GM18870 (cell line): ENCODE measurements at regions not wholly inside any gene's neighbourhood (a gene's known extent, or its start where the extent isn't known, plus 50 kb on each side); places are given as distances from the start of the nearest gene placed in this dataset.

Experiments
- ATAC-seq: cut with Tn5 transposase; IDR thresholded peaks from one replicate; pipeline ENCODE4 v1.9.1; 2021; ENCODE audit warnings: moderate library complexity; ENCODE audit not compliant: unreplicated experiment

GRCh38 chr5:89034588-89034987, 151.6 kb upstream of the MEF2C start:
- ATAC-seq: no peak

DNA sequence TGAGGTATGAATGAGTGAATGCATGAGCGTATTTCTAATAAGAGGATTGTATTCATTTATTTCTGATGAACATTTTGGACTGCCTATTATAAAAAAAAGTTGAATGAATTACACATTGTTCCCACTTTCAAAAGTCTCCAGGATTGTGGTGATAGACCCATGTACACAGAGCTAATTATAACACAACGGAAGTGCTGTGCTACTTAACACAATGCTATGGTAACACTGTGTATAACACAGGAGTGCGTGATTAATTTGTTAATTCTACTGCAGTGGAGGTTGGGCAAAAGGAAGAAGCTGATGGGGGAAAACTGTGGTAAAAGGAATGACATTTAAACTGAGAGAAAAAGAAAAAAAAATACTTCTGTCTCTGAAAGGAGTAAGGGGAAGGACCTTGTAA, 147.8 kb upstream of the MEF2C start:
- ATAC-seq: no peak

DNA sequence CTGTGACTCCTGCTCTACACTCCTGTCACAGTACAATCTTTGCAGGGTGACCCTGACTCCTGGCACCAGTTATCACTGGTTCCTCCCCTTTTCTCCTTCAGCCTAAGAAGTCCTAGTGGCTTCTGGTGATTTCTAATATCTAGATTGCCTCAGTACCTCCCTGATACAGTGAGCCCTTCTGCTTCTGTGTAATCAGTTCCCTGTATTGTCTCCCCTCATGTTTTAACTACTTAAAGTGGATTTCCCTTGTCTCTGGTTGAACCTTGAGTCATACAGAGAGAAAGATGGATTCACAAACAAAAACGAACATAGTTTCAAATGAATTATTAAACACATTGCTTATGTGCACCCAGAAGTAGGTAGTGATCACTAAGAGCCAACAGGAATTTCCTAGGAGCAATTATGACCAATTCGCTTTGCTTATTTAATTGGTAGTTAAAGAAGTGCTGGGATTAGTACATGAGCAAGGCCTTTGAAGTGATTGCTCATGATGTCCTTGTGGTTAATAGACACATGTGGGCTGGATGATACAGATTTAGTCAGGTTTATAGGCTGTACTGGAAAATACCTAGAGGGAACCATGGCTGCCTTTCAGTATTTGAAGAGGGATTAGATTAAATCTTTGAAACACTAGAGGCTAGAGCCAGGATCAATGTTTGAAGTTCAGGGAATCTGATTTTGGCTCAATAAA, 145.8 kb upstream of the MEF2C start:
- no peak for ATAC-seq

DNA sequence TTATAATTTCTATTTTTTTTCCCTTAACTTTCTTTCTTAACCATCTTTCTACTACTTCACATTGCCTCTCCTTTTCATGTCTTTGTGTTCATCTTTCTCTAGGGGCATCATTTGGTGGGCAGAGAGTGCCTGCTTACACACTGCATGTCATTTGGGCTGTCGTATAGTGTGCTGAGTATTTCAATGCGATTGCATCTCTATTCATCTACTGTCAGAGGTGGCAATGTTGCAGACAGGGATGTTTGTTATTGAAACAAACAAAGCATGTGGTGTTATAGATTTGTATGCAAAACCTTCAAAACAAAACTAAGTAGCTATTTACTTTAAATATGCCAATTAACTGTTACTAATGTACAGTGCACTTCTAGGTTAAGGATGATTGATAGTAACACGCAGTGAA, 141.1 kb upstream of the MEF2C start:
- ATAC-seq: no peak

GRCh38 chr5:89020926-89021610, 138.1 kb upstream of the MEF2C start:
- ATAC-seq: no peak

GRCh38 chr5:89016741-89017303, 133.8 kb upstream of the MEF2C start:
- no peak for ATAC-seq

DNA sequence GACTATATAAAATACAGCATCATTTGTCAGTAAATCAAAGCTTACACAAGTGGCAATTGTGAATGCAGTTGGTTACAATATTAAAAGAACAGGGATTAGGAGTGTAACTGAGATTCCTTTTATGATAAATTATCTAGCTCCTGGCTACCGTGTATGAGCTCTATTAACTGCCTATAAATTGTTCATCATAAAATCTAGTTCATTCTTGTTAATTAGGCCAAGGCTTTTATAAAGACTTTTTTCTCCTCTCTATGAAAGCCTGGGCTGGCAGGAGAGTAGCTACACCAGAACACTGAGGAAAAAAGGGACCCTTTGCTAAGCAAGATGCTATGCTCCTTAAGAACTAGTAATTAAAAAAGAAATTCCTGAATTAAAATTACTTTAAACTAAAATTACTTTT, 132.4 kb upstream of the MEF2C start:
- no peak for ATAC-seq

GRCh38 chr5:89011778-89012711, 129.1 kb upstream of the MEF2C start:
- ATAC-seq: no peak

- no peak for ATAC-seq
Measured at GRCh38 chr5:89010512-89010911, 127.5 kb upstream of the MEF2C start.

GRCh38 chr5:89008291-89008690, 125.3 kb upstream of the MEF2C start:
- ATAC-seq: no peak

DNA sequence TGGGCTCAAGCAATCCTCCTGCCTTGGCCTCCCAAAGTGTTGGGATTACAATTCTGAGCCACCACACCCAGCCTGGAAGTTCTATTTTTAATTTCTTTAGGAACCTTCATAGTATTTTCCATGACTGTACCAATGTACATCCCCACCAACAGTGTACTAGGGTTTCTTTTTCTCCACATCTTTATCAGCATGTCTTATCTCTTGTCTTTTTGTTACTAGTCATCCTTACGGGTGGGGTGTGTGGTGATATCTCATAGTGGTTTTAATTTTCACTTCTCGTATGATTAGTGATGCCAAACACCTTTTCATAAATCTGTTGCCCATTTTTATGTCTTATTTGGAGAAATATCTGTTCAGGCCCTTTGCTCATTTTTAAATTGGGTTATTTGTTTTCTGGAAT, 123.0 kb upstream of the MEF2C start:
- no peak for ATAC-seq

- no peak for ATAC-seq
Measured at GRCh38 chr5:89004379-89004778, 121.4 kb upstream of the MEF2C start.

- ATAC-seq: no peak
Measured at GRCh38 chr5:89003563-89004036, 120.6 kb upstream of the MEF2C start.

GRCh38 chr5:88999853-89000252, 116.9 kb upstream of the MEF2C start:
- ATAC-seq: no peak

- no peak for ATAC-seq
Measured at GRCh38 chr5:88997937-88998336, 115.0 kb upstream of the MEF2C start.

- ATAC-seq: no peak
Measured at GRCh38 chr5:88984040-88984439, 101.1 kb upstream of the MEF2C start.

DNA sequence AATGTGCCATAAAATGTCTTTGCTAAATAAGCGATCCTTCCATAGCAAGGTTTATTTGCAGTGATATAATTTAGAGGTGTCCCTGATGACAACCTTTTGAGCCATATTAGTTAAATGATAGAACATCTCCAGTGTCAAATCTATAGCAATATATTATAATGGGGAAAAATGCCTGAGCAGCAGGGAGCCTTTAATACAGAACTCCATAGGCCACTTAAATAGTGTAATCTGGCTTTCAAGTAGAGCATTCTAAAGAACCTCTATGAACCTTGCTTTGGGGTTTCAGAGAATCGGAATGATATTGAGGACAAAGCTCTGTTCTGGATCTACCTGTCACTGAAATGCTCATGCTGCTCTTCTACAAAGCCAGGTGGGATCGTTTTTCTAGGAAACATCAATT, 96.7 kb upstream of the MEF2C start:
- ATAC-seq: no peak

DNA sequence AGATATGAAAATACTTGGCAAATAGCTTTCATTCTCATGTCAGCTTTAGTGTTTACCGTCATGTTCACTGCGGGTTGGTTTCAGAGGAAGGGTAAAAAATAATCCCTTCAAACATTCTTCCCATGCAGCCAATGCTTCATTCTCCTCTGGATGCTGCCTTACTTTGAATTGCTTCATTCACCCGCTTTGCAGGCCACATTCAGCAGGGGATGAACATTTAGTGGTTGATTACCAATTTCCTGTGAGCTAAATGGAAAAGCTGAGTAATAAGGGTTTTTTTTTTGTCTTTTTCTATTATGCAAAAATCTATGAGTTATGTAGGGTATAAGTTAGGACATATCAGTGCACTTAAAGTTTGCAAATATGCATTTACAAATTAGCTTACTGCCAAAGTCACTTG, 96.3 kb upstream of the MEF2C start:
- ATAC-seq: peak; percentile 84

- no peak for ATAC-seq
Measured at GRCh38 chr5:88976914-88977313, 93.9 kb upstream of the MEF2C start.

GRCh38 chr5:88967633-88968585, 84.9 kb upstream of the MEF2C start:
- peak; percentile 72 for ATAC-seq
